ENCODE measurements at regions not wholly inside any gene's neighbourhood (a gene's known extent, or its start where the extent isn't known, plus 50 kb on each side); places are given as distances from the start of the nearest gene placed in this dataset.

DNA sequence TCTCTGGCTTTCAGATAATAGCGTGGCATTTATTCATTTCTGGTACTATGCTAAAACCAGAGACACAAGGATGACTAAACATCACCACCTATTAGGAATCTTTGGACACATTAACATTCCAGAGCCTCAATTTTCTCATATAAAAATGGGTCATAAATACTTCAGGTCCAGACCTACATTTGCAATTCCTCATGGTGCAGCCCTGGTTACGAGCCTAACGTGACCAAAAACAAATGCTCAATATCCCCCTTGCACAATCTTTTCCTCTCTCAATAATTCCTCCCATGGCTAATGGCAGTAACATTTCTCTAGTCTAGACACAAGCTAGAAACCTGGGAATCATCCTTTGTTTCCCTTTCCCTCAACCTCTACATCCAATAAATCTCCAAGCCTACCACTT lies 112.8 kb upstream of the NABP1 start:
- DNase-seq = no peak

DNA sequence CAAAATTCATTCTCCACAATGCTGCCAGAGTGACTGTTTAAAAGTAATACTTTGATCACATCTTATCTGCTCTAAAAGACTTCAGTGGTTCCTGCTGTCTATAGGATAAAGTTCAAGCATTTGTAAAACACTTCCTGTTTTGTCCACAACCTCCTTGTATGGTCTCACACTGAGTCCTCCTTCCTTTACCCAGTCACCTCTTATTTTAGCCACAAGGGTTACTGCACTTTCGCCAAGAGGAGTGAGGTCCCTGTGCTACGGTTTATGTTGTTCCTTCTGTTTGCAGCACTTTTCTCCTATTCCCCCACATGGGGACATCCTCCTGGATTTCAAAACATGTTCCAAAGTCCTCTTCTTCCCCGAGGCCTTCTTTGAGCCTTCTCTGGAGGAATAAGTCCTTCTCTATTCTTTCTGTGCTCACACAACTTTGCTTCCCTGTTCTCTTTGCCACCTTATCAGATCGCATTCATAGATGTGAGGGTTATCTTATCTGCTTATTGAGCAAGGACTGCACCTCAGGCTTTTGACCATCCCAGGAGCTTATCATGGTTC lies 112.2 kb upstream of the NABP1 start:
- no peak for DNase-seq

DNA sequence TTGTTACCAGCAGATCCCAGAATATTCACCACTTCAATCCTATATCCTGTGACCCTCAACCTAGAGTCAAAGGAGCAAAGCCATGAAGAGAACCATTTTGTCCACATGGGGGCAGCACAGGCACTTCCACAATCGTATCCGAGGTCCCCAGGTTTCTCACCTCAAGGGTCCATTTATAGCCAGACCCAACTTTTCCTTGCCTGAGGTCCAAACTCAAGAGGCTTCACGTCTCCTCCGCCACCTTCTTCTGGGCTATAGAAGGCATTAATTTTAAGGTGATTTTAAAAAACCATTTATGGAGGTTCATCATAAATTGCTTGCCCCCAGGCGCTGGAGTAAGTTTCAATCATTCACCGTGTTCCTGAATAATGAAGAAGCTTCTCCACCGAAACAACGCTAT lies 111.6 kb upstream of the NABP1 start:
- peak; percentile 52 for DNase-seq

GRCh38 chr2:191567206-191567605 lies 110.7 kb upstream of the NABP1 start:
- DNase-seq = no peak

DNA sequence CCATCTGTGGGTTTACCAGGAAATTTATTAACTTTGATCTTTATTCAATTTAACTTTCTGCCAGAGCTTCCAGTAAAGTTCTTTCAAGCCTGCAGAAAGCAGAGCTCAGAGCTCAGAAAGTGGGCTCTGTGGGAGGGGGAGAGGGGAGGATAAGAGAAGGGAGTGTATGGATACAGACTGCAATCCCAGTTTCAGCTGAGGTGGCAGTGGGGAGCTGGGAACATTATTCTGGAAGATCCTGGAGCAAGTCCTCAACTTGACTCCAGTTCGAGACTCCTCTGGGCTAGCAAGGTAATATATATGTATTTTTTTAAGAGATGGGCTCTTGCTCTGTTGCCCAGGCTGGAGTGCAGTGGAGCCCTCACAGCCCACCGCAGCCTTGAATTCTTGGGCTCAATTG lies 108.9 kb upstream of the NABP1 start:
- no peak for DNase-seq

DNA sequence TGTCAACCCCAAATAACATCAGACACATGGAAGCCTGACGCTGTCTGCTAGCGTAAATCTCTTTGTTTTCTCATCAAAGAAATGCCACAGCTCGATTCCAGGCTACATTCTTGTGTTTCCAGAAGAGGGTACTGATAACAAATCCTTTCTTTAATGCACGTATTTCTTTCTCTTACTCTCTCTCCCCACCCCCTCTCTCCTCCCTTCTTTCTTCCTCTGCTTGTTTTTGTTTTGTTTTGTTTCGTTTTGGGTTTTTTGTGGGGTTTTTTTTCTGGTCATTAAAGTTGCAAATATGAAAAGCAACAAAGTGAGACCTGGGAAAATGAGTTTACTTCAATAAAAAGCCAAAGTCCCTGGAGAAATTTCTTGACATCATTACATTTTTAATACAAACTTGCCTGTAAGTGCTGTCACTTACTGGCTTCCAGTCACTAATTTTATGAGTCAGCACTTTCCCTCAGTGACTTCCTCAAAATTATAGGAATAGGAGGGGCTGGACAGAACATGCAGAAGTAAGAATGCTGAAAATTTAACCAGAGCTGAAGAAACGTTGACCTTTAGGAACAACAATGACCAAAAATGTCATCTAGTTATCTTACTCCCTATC lies 106.7 kb upstream of the NABP1 start:
- DNase-seq = no peak

- no peak for DNase-seq
Measured at GRCh38 chr2:191572319-191572718, 105.6 kb upstream of the NABP1 start.

DNA sequence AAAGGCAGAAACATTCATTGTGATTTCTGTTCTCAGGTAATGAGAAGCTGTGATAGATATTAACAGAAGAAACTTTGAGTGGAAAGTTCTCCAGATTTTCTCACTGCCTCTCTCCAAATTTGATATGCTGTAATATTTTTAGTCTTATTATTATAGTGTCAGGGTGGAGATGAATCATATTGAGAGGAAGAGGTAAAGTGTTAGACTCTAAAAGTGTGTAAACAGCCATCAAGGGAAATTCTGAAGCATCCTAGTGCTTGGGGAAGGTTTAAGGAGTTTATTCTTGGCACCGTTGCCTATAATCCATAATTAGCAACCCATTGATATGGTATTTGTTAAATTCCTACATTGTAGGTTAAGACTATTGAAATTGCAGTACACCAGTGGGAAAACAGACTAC lies 104.7 kb upstream of the NABP1 start:
- DNase-seq = no peak

- no peak for DNase-seq
Measured at GRCh38 chr2:191574232-191574631, 103.7 kb upstream of the NABP1 start.

GRCh38 chr2:191577605-191578004 lies 100.3 kb upstream of the NABP1 start:
- no peak for DNase-seq

DNA sequence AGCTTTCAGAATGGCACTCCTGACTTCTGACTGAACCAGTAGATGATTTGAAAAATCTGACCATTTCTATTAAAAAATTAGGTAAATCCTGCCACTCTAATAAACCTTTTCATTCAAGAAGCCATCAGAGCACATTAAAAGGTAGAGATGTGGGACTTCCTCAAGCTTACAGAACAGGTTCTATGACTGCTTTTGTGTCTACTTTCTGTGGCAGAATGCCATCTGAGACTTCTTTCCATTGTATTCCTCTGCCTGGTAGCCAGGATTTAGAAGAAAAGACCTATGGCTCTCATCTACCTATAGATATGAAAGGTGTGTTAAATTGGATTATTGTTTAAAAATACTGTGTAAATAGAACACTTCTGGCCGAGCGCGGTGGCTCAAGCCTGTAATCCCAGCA lies 99.9 kb upstream of the NABP1 start:
- DNase-seq = no peak

- DNase-seq = no peak
Measured at GRCh38 chr2:191580581-191580980, 97.4 kb upstream of the NABP1 start.

GRCh38 chr2:191581003-191581402 lies 96.9 kb upstream of the NABP1 start:
- no peak for DNase-seq

DNA sequence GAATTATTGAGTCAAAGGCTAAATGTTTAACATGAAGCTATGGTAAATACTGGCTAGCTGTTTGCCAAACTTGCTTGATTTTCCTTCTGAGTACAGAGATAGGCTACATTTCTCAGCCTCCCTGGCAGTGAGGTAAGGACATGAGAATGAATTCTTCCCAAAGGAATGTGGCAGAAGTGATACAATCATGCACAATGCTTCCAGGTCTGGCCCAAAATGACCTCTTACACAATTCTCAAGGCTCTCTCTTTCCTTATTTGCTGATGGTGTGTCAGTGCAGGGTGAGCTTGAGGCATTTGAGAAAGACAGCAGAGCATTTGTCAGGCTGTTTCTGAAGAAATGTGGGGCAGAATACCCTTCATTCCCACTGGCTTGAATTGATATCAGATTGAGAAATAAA lies 95.6 kb upstream of the NABP1 start:
- no peak for DNase-seq

DNA sequence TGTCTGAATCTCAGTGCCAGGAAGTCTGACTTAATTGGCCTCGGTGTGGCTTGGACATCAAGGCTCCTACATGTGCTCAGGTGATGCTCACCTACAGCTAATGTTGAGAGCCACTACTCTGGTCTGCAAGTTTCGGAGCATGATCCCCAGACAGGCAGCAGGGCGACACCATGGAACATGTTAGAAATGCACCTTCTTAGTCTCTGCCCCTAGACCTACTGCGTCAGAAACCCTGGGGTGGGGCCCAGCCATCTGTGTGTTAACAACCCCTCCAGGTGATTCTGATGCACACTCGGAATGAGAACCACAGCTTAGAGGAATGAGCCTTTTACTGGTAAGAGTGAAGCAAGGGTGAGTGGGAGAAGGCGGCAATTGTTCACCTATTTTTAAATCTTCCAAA lies 86.9 kb upstream of the NABP1 start:
- DNase-seq = no peak

DNA sequence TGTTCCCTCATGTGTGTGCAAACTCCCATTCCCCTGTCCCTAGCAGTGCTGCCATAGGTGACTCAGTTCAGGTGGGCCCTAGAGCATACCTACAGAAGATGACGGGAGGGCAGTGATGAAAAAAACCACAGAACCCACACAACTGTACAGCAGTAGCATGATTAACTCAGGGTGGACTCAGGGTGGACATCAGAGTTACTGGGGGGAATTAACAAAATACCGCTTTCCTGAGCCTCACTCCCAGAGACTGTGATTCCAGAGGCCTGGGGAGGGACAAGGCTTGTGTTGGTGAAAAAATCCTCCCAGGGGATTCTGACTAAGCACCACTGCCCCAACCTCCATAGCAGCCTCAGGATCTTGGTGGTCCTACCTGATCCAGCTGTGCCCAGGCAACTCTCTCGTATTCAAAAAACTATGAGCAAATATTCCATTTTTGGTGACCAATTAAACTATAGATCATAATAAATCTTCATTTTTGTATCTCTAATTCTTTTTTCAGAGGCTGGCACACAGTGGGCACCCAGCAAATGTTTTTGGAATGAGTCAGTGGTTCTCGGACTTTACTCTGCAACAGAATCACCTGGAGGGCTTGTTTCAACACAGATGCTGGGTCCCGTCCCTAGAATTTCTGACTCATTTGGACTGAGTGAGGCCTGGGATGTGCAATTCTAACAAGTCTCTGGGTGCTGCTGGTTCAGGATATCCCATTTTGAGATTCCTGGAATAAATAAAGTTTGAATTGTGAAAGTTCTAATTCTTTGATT lies 84.1 kb upstream of the NABP1 start:
- DNase-seq = no peak

- DNase-seq = no peak
Measured at GRCh38 chr2:191597186-191597751, 80.7 kb upstream of the NABP1 start.

- DNase-seq = no peak
Measured at GRCh38 chr2:191598296-191598695, 79.6 kb upstream of the NABP1 start.

- DNase-seq = no peak
Measured at GRCh38 chr2:191601060-191601459, 76.9 kb upstream of the NABP1 start.

- DNase-seq = no peak
Measured at GRCh38 chr2:191604154-191604553, 73.8 kb upstream of the NABP1 start.

GRCh38 chr2:191607096-191607495 lies 70.8 kb upstream of the NABP1 start:
- no peak for DNase-seq

DNA sequence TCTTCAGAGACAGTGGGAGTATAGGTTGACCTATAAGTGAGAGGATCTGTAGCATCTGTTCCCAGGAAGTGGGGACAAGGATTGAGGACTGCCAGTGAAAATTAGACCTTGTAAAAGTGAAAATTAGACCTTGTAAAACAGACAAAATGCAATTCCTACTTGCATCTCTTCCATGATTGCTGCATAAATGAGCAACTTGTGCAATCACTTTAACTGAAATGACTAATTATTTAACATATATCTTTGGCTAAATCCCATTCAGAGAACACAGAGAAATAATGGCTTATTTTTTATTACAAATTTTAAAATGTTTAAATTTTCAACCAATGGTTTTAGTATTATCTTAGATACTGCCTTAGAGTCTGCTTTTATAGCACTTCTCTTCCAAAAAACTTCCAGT lies 67.2 kb upstream of the NABP1 start:
- no peak for DNase-seq

DNA sequence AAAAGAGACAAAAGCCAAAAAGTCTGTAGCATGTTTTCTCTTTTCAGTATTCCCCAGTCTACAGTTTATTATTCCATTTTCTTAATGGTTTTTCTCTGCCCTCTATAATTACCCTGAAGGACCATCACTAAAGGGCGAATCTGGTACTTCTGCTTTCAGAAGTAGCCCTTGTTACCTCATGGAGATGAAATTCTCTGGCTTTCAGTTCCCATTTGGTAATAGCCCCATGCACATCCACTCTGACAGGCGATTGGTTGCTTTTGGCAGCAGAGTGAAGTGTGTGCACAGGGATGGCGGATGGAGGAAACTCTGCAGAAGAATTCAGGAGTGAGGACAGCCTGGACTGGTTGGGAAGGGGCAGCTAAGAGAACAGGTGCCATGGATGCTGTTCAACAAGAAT lies 66.3 kb upstream of the NABP1 start:
- DNase-seq = peak; percentile 78

- DNase-seq = peak; percentile 54
Measured at GRCh38 chr2:191612496-191612895, 65.4 kb upstream of the NABP1 start.
